GM23338 (cell line): ENCODE measurements at regions not wholly inside any gene's neighbourhood (a gene's known extent, or its start where the extent isn't known, plus 50 kb on each side); places are given as distances from the start of the nearest gene placed in this dataset.

Experiments
- CREB1 ChIP-seq: fragments of 250-450 bp; sonication (Bioruptor Pico); IDR thresholded peaks from 2 replicates; pipeline ENCODE4 v1.5.0; 2020; ENCODE audit warnings: low read depth, mild to moderate bottlenecking, moderate library complexity
- EZH2 ChIP-seq: fragments of 200-600 bp; sonication (generic); IDR thresholded peaks from one replicate; pipeline ENCODE4 v1.8.0; 2017; ENCODE audit warnings: antibody characterized with exemption, mild to moderate bottlenecking, low read depth; ENCODE audit not compliant: unreplicated experiment
- EZH2phosphoT487 ChIP-seq: fragments of 200-600 bp; sonication (generic); IDR thresholded peaks from one replicate; pipeline ENCODE4 v1.8.1; 2018; ENCODE audit warnings: antibody characterized with exemption; ENCODE audit not compliant: unreplicated experiment
- JUNB ChIP-seq: IDR thresholded peaks from one replicate; pipeline ENCODE4 v1.6.1; 2016; ENCODE audit warnings: antibody characterized with exemption; ENCODE audit not compliant: unreplicated experiment
- POLR2AphosphoS5 ChIP-seq: IDR thresholded peaks from 2 replicates; pipeline ENCODE4 v1.6.1; 2016; ENCODE audit warnings: antibody characterized with exemption, low read depth
- REST ChIP-seq: IDR thresholded peaks from one replicate; pipeline ENCODE4 v1.6.1; 2018; ENCODE audit warnings: antibody characterized with exemption; ENCODE audit not compliant: unreplicated experiment
- ZNF462 ChIP-seq: fragments of 250-450 bp; sonication (Bioruptor Pico); IDR thresholded peaks from 2 replicates; pipeline ENCODE4 v1.5.0; 2020; ENCODE audit warnings: mild to moderate bottlenecking, moderate library complexity
- TF ChIP-seq, protein P1 (sequence below): IDR thresholded peaks from 2 replicates; pipeline ENCODE4 v1.6.1; 2016; ENCODE audit warnings: antibody characterized with exemption

GRCh38 chr14:89628521-89628920 lies 211.5 kb upstream of the FOXN3 start (continued):
- no peak for TF ChIP-seq ZNF462
- TF ChIP-seq JUNB = no peak
- no peak for TF ChIP-seq REST
- no peak for TF ChIP-seq EZH2
- TF ChIP-seq POLR2AphosphoS5 = no peak
- TF ChIP-seq, protein P1, sequence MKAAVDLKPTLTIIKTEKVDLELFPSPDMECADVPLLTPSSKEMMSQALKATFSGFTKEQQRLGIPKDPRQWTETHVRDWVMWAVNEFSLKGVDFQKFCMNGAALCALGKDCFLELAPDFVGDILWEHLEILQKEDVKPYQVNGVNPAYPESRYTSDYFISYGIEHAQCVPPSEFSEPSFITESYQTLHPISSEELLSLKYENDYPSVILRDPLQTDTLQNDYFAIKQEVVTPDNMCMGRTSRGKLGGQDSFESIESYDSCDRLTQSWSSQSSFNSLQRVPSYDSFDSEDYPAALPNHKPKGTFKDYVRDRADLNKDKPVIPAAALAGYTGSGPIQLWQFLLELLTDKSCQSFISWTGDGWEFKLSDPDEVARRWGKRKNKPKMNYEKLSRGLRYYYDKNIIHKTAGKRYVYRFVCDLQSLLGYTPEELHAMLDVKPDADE = no peak
- TF ChIP-seq EZH2phosphoT487 = no peak
- no peak for TF ChIP-seq CREB1 (CRISPR knock-in tag)
